NT2/D1 (cell line): ENCODE measurements at regions not wholly inside any gene's neighbourhood (a gene's known extent, or its start where the extent isn't known, plus 50 kb on each side); places are given as distances from the start of the nearest gene placed in this dataset.

Experiments used
- SUZ12 ChIP-seq: IDR thresholded peaks from 2 replicates; pipeline ENCODE4 v1.6.1; 2011; ENCODE audit not compliant: insufficient read length, insufficient read depth; ENCODE audit errors: extremely low read depth
- ZNF274 ChIP-seq: IDR thresholded peaks from 2 replicates; pipeline ENCODE4 v1.6.1; 2011; ENCODE audit warnings: mild to moderate bottlenecking, low read depth, low read length

- TF ChIP-seq SUZ12 (no peak), ZNF274 (no peak)
Measured at GRCh38 chr3:82957079-82957478, 1195.6 kb upstream of the GBE1 start.
